Natural killer cell (primary cell): ENCODE measurements at regions not wholly inside any gene's neighbourhood (a gene's known extent, or its start where the extent isn't known, plus 50 kb on each side); places are given as distances from the start of the nearest gene placed in this dataset.

Source experiments
- ATAC-seq, 3 donors: fragments of 150-1000 bp in 2 of 3; fragments of 200-7000 bp in 1 of 3; cut with Tn5 transposase; 1 replicate in 1 of 3; 2 replicates in 2 of 3; pipeline ENCODE4 v1.10.0; 2021; ENCODE audit warnings: mild to moderate bottlenecking in 2 of 3, moderate library complexity in 2 of 3
- DNase-seq, 2 donors: peaks; one replicate each; pipeline versions ENCODE4 v3.0.0 to v3.0.0-alpha.2; 2013 to 2021; ENCODE audit warnings: mixed read lengths in 1 of 2
- H3K27ac ChIP-seq: one replicate; pipeline ENCODE4 v1.5.1; 2013; ENCODE audit warnings: mild to moderate bottlenecking, low read length
- H3K27me3 ChIP-seq: one replicate; pipeline ENCODE4 v1.6.1; 2013; ENCODE audit warnings: low read length; ENCODE audit not compliant: control insufficient read depth, insufficient read depth
- H3K36me3 ChIP-seq: one replicate; pipeline ENCODE4 v1.6.1; 2013; ENCODE audit warnings: low read length; ENCODE audit not compliant: control insufficient read depth, insufficient read depth
- H3K4me1 ChIP-seq: one replicate; pipeline ENCODE4 v1.6.1; 2013; ENCODE audit warnings: low read length; ENCODE audit not compliant: control insufficient read depth, insufficient read depth
- H3K4me3 ChIP-seq: one replicate; pipeline ENCODE4 v1.5.1; 2013; ENCODE audit warnings: low read length
- H3K9me3 ChIP-seq: one replicate; pipeline ENCODE4 v1.6.1; 2013; ENCODE audit warnings: low read length; ENCODE audit not compliant: control insufficient read depth, insufficient read depth
- H3K27ac Mint-ChIP-seq, 2 donors: one replicate each; pipeline ENCODE4 v1.8.0; 2022; ENCODE audit warnings: mild to moderate bottlenecking in 2 of 2, mixed read lengths in 2 of 2, moderate library complexity in 1 of 2
- H3K27me3 Mint-ChIP-seq, 2 donors: one replicate each; pipeline ENCODE4 v1.8.0; 2022; ENCODE audit warnings: low read depth in 2 of 2, mixed read lengths in 2 of 2
- H3K36me3 Mint-ChIP-seq: one replicate; pipeline ENCODE4 v1.8.0; 2022; ENCODE audit warnings: mixed read lengths
- H3K4me1 Mint-ChIP-seq, 2 donors: one replicate each; pipeline ENCODE4 v1.8.0; 2022; ENCODE audit warnings: mixed read lengths in 2 of 2
- H3K4me3 Mint-ChIP-seq: one replicate; pipeline ENCODE4 v1.8.0; 2022; ENCODE audit warnings: mild to moderate bottlenecking, moderate library complexity, mixed read lengths
- H3K9me3 Mint-ChIP-seq, 2 donors: one replicate each; pipeline ENCODE4 v1.8.0; 2022; ENCODE audit warnings: mixed read lengths in 2 of 2
- CTCF ChIP-seq: fragments of 200-600 bp; IDR thresholded peaks from one replicate; pipeline ENCODE4 v1.8.0; 2022; ENCODE audit warnings: antibody characterized with exemption
- WGBS: methylation state at CpG from one replicate; pipeline ENCODE4 v1.1.7; 2013; ENCODE audit warnings: missing lambda C conversion rate; ENCODE audit not compliant: insufficient coverage; 5-methylcytosine and 5-hydroxymethylcytosine counted together
- intact Hi-C: fragments of 100-400 bp; cut with micrococcal nuclease; formaldehyde crosslinking; loops from one replicate; pipeline ENCODE4 v1.14.2; 2022

- intact Hi-C loops, result no loop called here
- no peaks in the 10 kb centered on the region for H3K36me3 ChIP-seq
- peaks cover 4% of the 10 kb centered on the region for H3K9me3 ChIP-seq
- Mint-ChIP-seq H3K36me3 (peaks cover 21% of the 10 kb centered on the region), H3K9me3 (peaks cover 3 to 13% of the 10 kb centered on the region in 2 donors), H3K27ac (no peak overlapping the region), H3K27me3 (no peaks in the 10 kb centered on the region), H3K4me3 (no peak overlapping the region), H3K4me1 (peaks cover 11 to 19% of the 10 kb centered on the region in 2 donors)
- H3K4me3 ChIP-seq, result no peak overlapping the region
- no peak for TF ChIP-seq CTCF
- ATAC-seq, result no peak
- 100% methylated on average over 3 of the region's 3 CpGs for WGBS
- H3K27ac ChIP-seq, result no peak overlapping the region
- H3K4me1 ChIP-seq, result no peaks in the 10 kb centered on the region
- DNase-seq, result no peak
- H3K27me3 ChIP-seq, result no peaks in the 10 kb centered on the region
These were observed 54.3 kb upstream of the CBLB start for GRCh38 chr3:105923140-105923539.

GRCh38 chr3:105927741-105928140, 58.9 kb upstream of the CBLB start:
- TF ChIP-seq CTCF, result no peak
- H3K4me3 Mint-ChIP-seq, result no peak overlapping the region
- no peaks in the 10 kb centered on the region for H3K27me3 ChIP-seq
- H3K4me1 Mint-ChIP-seq, result no peaks in the 10 kb centered on the region
- no peaks in the 10 kb centered on the region for H3K4me1 ChIP-seq
- H3K27ac ChIP-seq, result no peak overlapping the region
- no peaks in the 10 kb centered on the region for H3K27me3 Mint-ChIP-seq
- no peaks in the 10 kb centered on the region for H3K9me3 Mint-ChIP-seq
- no peak overlapping the region for H3K27ac Mint-ChIP-seq
- intact Hi-C loops, result no loop called here
- no peak for ATAC-seq
- H3K9me3 ChIP-seq, result no peaks in the 10 kb centered on the region
- no peaks in the 10 kb centered on the region for H3K36me3 Mint-ChIP-seq
- no peak for DNase-seq
- H3K36me3 ChIP-seq, result no peaks in the 10 kb centered on the region
- 100% methylated on average over 1 of the region's 1 CpG for WGBS
- no peak overlapping the region for H3K4me3 ChIP-seq

- DNase-seq (no peak), ATAC-seq (no peak)
- Histone ChIP-seq H3K27ac (no peak overlapping the region), H3K36me3 (no peaks in the 10 kb centered on the region), H3K4me3 (no peak overlapping the region), H3K27me3 (no peaks in the 10 kb centered on the region), H3K9me3 (no peaks in the 10 kb centered on the region), H3K4me1 (no peaks in the 10 kb centered on the region)
- Mint-ChIP-seq H3K36me3 (no peaks in the 10 kb centered on the region), H3K27me3 (no peaks in the 10 kb centered on the region), H3K4me1 (no peaks in the 10 kb centered on the region), H3K4me3 (no peak overlapping the region), H3K27ac (no peak overlapping the region), H3K9me3 (no peaks in the 10 kb centered on the region)
- intact Hi-C loops, result no loop called here
- no peak for TF ChIP-seq CTCF
- 95% methylated on average over 3 of the region's 3 CpGs for WGBS
These were observed 61.9 kb upstream of the CBLB start for GRCh38 chr3:105930733-105931132.

GRCh38 chr3:105931500-105931899, 62.7 kb upstream of the CBLB start:
- Histone ChIP-seq H3K27me3 (no peaks in the 10 kb centered on the region), H3K27ac (no peak overlapping the region), H3K4me3 (no peak overlapping the region), H3K9me3 (no peaks in the 10 kb centered on the region), H3K36me3 (no peaks in the 10 kb centered on the region), H3K4me1 (no peaks in the 10 kb centered on the region)
- Mint-ChIP-seq H3K27me3 (no peaks in the 10 kb centered on the region), H3K4me3 (no peak overlapping the region), H3K4me1 (no peaks in the 10 kb centered on the region), H3K9me3 (peaks cover 0 to 2% of the 10 kb centered on the region in 2 donors), H3K27ac (no peak overlapping the region), H3K36me3 (no peaks in the 10 kb centered on the region)
- TF ChIP-seq CTCF, result no peak
- intact Hi-C loops, result no loop called here
- ATAC-seq, result no peak
- whole genome bisulfite sequencing, result 93% methylated on average over 2 of the region's 2 CpGs
- no peak for DNase-seq
